ENCODE measurements at regions not wholly inside any gene's neighbourhood (a gene's known extent, or its start where the extent isn't known, plus 50 kb on each side); places are given as distances from the start of the nearest gene placed in this dataset.

DNA sequence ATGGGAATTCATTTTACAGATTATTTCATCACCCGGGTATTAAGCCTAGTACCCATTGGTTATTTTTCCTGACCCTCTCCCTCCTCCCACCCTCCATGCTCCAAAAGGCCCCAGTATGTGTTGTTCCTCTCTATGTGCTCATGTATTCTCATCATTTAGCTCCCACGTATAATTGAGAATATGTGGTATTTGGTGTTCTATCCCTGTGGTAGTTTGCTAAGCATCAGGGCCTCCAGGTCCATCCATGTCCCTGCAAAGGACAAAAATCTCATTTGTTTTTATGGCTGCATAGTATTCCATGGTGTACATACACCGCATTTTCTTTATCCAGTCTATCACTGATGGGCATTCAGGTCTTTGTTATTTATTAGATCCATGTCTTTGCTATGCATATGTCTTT is 894.1 kb upstream of the MIR17HG start:
- no CpG with 5 or more reads among the region's 3 CpGs for WGBS, 2 experiments (ENCODE audit: extremely low coverage in 2 of 2, insufficient read length in 1 of 2)
- no peak overlapping the region for H4K8ac ChIP-seq (ENCODE audit: low read depth in 2 of 2, low read length in 2 of 2)
- H2AK5ac ChIP-seq (ENCODE audit: low read depth, low read length), result no peak overlapping the region
- H3K9ac ChIP-seq (ENCODE audit: low read depth, low read length), result no peak overlapping the region
- H3K4me1 ChIP-seq (ENCODE audit: control insufficient read depth, insufficient read depth, low read length), result no peaks in the 10 kb centered on the region
- no peaks in the 10 kb centered on the region for H3K36me3 ChIP-seq (ENCODE audit: control insufficient read depth, insufficient read depth, low read length)
- H4K5ac ChIP-seq (ENCODE audit: low read depth, low read length), result no peak overlapping the region
- no peak overlapping the region for H3K27ac ChIP-seq (ENCODE audit: insufficient read depth, low read length)
- H3K23ac ChIP-seq (ENCODE audit: low read depth, low read length), result no peak overlapping the region
- BruUV-seq (replicated peaks), result no TSS peak
- no peak overlapping the region for H2AFZ ChIP-seq (replicated peaks; ENCODE audit: low read length, poor library complexity)
- no peak for DNase-seq
- no peak overlapping the region for H2BK20ac ChIP-seq (ENCODE audit: low read depth, low read length)
- H3K27me3 ChIP-seq (ENCODE audit: control insufficient read depth, insufficient read depth, low read length), result no peaks in the 10 kb centered on the region
- no peaks in the 10 kb centered on the region for H4K20me1 ChIP-seq (ENCODE audit: insufficient read depth, low read length)
- TF ChIP-seq CEBPB (IDR thresholded peaks at IDR 0.05; ENCODE audit: low read depth, low read length), result no peak
- TF ChIP-seq SMC3 (IDR thresholded peaks at IDR 0.05; ENCODE audit: low read depth, low read length), result no peak
- no peak for TF ChIP-seq POLR2A (IDR thresholded peaks at IDR 0.05; ENCODE audit: low read depth, low read length)
- no peak for TF ChIP-seq BHLHE40 (IDR thresholded peaks at IDR 0.05; ENCODE audit: low read depth, low read length)
- no peak for TF ChIP-seq MAFK (IDR thresholded peaks at IDR 0.05; ENCODE audit: low read depth, low read length)
- no peak for TF ChIP-seq FOS (IDR thresholded peaks at IDR 0.05; ENCODE audit: low read depth, low read length)
- no peak for TF ChIP-seq MAZ (IDR thresholded peaks at IDR 0.05; ENCODE audit: borderline replicate concordance, low read depth, low read length)
- no peak for TF ChIP-seq RCOR1 (IDR thresholded peaks at IDR 0.05; ENCODE audit: insufficient replicate concordance, low read length)
- TF ChIP-seq USF2 (IDR thresholded peaks at IDR 0.05; ENCODE audit: low read depth, low read length), result no peak
- TF ChIP-seq, protein P1, sequence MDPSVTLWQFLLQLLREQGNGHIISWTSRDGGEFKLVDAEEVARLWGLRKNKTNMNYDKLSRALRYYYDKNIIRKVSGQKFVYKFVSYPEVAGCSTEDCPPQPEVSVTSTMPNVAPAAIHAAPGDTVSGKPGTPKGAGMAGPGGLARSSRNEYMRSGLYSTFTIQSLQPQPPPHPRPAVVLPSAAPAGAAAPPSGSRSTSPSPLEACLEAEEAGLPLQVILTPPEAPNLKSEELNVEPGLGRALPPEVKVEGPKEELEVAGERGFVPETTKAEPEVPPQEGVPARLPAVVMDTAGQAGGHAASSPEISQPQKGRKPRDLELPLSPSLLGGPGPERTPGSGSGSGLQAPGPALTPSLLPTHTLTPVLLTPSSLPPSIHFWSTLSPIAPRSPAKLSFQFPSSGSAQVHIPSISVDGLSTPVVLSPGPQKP (IDR thresholded peaks at IDR 0.05; ENCODE audit: borderline replicate concordance, low read depth, low read length), result no peak
- no peak for TF ChIP-seq RAD21 (IDR thresholded peaks at IDR 0.05; ENCODE audit: low read length)
- TF ChIP-seq CHD1 (IDR thresholded peaks at IDR 0.05; ENCODE audit: low read depth, low read length), result no peak
- TF ChIP-seq NFE2L2 (IDR thresholded peaks at IDR 0.05; ENCODE audit: low read depth, low read length), result no peak
- no peak for TF ChIP-seq MXI1 (IDR thresholded peaks at IDR 0.05; ENCODE audit: borderline replicate concordance, low read depth, low read length)
- H3K9me3 ChIP-seq (ENCODE audit: control insufficient read depth, insufficient read depth, low read length), result no peaks in the 10 kb centered on the region
- no peak overlapping the region for H2BK5ac ChIP-seq (ENCODE audit: low read depth, low read length, poor library complexity, severe bottlenecking)
- H3K4me2 ChIP-seq (ENCODE audit: low read depth, low read length), result no peak overlapping the region
- intact Hi-C loops (cut with micrococcal nuclease), result no loop called here
- H3K56ac ChIP-seq (ENCODE audit: extremely low read depth, insufficient read depth, low read length), result no peak overlapping the region
- dilution Hi-C loops (cut with HindIII; ENCODE audit: low sequenced_read_pairs, unreplicated experiment), result no loop called here
- ChIA-PET POLR2A (ENCODE audit: unreplicated experiment) (no interaction called here), CTCF (no interaction called here)
- H3K4ac ChIP-seq (ENCODE audit: low read depth, low read length), result no peak overlapping the region
- H3K18ac ChIP-seq (ENCODE audit: low read depth, low read length), result no peak overlapping the region
- ATAC-seq (ENCODE audit: low read depth), result no peak
- H3K14ac ChIP-seq (replicated peaks; ENCODE audit: low read depth, low read length), result no peak overlapping the region
- no peak overlapping the region for H4K91ac ChIP-seq (ENCODE audit: insufficient read depth, low read depth, low read length)
- H3K9me1 ChIP-seq (ENCODE audit: insufficient read depth, low read length), result no peaks in the 10 kb centered on the region
- no peak overlapping the region for H2BK15ac ChIP-seq (ENCODE audit: low read depth, low read length)
- H3K4me3 ChIP-seq (ENCODE audit: insufficient read depth, low read depth, low read length), result no peak overlapping the region
- H3K79me1 ChIP-seq (ENCODE audit: low read depth in 1 of 2, low read length in 2 of 2), result no peaks in the 10 kb centered on the region
- H2BK120ac ChIP-seq (ENCODE audit: low read depth, low read length), result no peak overlapping the region
- no peak overlapping the region for H2AK9ac ChIP-seq (replicated peaks; ENCODE audit: low read depth, low read length, poor library complexity)
- in situ Hi-C loops (cut with MboI; ENCODE audit: low sequenced_read_pairs), result no loop called here

Data from IMR-90 (cell line).